Right kidney (tissue), 1 donor: ENCODE measurements at regions not wholly inside any gene's neighbourhood (a gene's known extent, or its start where the extent isn't known, plus 50 kb on each side); places are given as distances from the start of the nearest gene placed in this dataset.

Experiments used
- DNase-seq: peaks from one replicate; pipeline ENCODE4 v3.0.0-alpha.2; 2016

DNA sequence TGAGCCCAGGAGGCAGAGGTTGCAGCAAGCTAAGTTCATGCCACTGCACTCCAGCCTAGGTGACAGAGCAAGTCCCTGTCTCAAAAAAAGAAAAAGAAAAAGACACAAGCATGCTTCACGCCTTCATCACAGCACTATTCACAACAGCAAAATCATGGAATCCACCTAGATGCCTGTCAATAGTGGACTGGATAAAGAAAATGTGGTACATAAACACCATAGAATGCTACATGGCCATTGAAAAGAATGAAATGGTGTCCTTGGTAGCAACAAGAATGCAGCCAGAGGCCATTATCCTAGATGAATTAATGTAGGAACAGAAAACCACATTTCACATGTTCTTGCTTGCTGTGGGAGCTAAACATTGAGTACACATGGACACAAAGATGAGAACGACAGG, 392.6 kb downstream of the EIPR1 start:
- DNase-seq = no peak

DNA sequence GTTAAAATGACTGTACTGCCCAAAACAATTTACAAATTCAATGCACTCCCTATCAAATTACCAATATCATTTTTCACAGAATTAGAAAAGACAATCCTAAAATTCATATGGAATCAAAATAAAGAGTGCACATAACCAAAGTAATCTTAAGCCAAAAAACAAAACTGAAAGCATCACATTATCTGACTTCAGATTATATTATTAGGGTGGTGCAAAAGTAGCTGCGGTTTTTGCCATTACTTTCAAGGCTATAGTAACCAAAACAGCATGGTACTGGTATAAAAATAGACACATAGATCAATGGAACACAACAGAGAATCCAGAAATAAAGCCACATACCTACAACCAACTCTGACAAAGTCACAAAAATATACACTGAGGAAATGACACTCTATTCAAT, 396.6 kb downstream of the EIPR1 start:
- DNase-seq = no peak

DNA sequence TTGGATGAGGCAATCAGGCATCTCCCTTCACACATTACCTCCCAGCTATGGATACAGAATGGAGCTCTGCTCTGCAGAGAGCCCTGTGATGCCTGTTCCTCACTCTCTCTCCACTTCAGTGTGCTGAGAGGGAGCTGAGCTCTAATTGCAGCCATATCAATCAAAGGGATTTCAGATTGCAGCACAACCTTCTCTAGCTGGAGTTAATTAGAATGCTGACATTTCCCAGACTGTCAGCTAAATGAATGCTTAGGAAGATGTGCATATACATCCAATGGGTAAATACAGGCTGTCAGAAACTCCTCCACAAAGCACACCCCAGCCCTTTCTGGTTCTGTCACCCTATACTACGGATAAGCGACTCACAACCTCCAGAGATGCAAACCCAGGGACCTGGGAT, 402.6 kb downstream of the EIPR1 start:
- no peak for DNase-seq

DNA sequence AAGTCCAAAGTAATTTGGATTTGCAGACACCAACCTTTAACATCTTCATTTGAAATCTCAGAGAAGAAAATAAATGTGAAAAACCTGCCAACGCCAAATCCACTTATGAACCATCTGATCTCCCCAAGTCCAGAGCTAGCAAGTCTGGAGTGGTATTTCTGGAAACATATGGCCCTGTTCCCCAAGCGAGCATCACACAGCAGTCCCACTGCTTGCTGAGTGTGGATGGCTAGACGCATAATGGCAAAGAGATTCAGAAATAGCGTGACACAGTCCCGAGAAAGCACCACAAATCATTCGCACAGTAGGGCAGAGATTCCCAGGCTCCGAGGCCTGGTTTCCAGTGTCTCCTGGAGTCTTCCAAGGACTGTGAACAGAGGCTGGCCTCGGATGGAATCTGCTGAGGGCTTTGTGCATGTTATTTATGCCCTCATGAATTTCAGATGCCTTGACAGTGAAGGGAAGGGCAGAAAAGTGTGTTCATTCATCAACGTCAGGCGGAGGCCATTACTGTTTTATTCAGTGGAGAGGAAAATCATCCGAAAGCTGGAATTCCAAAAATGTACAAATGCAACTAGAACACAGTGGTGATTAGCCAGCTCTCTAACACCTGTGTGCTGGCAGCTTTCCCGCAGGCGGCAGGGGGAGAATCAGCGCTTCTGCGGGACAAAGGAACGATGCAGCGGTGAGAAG, 417.0 kb downstream of the EIPR1 start:
- DNase-seq = peak; percentile 19

DNA sequence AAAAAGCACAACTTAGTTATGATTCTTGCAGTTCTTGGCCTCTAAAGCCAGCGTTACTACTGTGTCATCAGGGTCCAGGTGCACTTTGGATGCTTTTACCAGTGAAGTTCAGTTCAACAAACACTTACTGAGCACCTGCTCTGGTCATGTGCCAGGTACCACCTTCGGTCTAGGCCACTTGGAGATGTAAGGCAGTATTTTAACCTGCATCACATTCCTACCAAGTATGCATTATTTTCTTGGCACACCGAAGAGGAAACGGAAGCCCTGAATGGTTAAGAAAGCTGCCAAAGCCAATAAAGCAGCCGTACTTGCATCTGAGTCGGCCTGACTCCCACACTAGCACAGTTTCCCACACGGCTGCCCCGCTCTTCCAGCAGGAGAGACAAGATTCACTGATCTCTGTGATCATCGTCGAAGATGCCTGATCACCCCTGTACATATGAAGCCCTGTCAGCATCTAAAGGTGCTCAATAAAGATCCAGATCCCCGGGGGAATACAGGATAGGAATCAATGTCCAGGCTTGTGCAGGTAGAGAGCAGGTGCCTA, 427.1 kb downstream of the EIPR1 start:
- no peak for DNase-seq

DNA sequence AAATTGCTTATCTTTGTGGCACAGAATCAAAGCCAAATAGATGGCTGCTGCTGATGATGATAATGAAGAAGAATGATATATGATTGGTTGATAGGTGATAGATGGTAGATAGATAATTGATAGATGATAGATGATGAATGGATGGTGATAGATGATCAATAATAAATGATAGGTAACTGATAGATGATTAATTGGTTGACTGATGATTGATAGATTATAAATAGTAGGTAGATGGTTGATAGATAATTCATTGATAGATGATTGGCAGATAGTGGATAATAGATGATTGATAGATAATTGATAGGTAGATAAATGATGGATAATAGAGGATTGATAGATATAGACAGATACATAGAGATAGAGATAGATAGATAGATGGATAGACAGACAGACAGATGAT, 430.2 kb downstream of the EIPR1 start:
- no peak for DNase-seq

DNA sequence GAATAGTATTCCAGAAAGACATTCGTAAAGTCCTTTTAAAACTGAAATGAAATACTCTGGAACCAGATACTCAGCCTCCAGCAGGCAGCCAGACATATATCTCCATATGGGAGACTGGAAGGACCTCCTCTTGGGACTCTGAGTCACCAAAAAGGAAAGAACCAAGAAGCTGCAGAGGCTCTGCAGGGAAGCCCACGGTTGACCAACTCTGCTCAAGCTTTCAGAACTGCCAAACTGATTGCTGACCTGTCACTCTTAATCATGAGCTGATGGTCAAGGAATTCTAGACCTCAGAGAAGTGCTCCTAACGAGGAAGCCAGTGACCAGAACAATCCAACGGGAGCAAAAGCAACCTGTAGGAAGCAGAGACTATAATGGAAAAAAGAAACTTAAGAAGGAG, 434.7 kb downstream of the EIPR1 start:
- DNase-seq = no peak

DNA sequence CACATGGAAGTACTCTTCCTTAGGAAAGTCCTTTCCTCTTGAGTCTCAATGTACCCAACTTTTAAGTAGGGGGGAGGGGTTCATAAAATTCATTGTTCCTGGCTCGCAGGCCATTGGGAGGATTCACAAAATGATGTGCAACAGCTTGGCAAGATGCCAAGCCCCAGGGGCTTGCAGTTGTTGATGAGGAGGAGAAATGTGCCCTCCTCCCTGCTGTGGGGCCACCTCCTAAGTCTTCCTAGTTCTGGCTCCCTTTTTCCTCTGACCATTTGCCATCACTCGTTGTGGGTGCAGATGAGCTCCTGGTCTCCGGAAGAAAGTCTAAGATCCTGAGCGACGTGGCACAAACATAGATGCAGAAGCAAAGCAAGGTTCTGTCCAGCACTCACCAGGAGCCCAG, 435.4 kb downstream of the EIPR1 start:
- DNase-seq = no peak

DNA sequence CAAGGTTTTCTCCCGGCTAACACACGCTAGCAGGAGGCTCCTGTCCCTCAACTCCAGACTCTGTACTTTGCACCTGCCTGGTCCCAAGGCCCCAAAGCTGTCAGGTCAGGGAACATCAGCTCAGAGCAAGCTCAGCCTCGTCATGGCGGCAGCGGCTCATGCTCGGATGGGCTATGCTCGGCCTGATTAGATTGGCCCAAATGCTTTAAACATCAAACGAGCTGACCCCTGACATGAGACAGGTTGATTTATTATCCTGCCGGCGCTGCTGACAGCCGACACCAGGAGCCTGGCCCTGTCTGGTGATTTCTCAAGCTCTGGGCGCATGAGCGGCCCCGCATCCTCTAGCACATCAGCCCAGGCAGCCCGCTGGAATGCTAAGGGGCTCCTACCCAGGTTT, 436.4 kb downstream of the EIPR1 start:
- peak; percentile 37 for DNase-seq

DNA sequence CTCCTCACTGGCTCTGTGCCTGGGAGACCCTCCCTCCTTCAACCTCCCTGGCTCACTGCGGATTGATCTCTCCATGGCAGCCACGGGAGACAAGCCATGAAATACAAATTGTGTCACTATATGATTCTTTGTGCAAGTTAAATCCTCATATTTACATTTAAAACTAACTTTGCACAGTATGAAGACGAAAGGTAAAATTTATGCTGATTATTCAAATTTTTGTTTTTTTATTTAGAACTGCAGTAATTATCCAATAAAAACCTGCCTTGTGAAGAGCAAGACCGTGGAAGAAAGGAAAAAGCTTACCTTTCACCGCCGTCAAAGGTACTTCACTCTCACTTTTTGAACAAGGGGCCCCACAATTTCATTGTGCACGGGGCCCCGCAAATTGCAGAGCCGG, 436.9 kb downstream of the EIPR1 start:
- DNase-seq = no peak

DNA sequence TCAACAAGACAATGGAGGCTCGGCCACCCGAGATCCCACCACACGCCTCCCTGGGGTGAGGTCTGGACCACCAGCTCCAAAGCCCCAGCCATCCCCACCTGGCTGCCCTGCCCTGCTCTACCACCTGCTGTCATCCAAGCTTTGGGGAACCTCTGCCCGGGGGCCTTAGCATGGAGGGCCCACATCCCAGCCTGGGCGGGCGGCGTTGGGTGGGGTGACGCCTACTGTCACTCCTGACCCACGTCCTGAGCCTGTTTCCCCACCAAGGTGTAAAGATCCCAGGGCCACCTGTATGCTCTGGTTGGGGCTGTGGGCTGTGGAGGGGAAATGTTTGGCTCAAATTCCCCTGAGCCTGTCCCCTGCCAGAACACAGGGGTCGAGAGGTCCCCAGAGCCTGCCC, 437.6 kb downstream of the EIPR1 start:
- no peak for DNase-seq

DNA sequence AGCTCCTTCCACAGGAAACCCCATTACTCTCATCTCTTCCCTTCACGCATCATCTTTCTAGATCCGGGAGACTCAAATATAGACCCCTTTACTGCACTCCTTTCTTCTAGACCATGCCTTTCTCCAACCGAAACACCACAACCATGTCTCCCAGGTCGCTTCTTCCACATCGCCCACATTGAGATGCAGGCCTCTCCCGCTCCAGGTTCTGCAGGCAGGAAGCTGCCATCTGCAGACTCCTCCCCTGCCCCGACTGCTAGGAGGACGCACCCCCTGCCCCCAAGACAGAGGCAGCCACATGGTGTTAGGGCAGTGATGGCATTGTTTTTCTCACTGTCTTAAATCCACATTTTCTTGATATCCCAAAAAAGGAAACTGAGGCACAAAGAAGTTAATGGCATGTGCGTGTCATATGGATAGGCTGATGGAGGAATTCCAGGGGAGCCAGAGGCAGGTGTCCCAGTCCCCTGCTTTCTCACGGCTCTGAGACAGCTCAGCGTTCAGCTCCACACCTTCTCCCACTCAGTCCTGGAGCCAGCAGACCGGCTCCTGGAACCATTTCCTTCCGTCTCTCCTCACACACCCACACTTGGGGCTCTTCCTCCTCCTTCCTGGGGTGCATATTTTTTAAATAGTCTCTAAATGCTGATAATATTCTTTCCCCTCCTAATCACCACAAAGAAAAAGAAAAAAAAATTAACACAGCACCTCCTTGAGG, 438.4 kb downstream of the EIPR1 start:
- DNase-seq = no peak

DNA sequence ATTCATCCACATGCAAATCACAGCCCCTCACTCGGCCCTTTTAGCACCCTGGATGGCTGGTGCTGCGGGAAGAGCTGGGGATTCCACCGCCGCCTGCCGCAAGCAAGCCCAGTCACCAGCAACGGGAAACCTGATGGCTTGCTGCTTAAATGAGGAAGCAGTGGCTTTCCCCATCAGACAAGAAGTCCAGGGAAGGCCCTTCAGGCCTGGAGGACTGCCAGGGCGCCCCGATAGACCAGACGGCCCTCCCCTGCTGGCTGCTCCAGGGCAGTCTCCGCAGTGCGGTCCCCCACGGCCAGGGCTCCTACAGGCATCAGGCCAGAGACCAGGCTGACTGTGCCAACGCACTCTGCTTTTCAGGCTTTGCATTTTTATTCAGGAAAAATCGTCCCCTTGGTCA, 439.1 kb downstream of the EIPR1 start:
- no peak for DNase-seq

DNA sequence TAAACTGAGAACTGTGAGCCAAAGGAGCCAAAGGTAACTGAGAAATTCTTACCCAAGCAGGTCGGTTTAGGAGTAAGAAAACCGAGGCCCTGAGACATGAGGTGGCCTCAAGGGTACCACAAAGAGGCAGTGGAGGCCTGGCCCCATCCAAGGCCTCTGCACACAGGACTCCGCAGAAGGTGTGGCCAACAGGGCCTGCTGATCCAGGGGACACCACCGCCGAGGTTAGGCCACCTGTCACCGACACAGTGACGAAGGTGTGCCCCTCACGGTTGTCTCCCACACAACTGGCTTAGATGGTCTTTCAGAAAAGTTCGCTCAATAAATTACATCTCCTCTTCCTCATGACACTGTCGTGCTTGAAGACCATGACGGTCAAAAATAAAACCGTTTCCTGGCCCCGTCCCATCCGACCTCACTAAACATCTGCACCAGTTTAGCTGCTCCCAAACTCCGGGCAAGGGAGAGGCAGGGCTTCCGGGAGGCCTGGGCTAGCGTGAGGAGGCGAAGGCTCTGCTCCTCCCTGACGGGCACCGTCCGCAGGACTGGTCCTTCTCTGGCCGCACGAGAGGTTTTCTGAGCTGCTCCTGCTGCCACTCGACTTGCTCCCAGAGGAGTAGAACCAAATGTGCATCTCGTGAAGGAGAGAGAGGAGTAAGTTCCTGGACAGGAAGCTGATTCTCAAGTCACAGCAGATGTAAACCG, 442.0 kb downstream of the EIPR1 start:
- no peak for DNase-seq

DNA sequence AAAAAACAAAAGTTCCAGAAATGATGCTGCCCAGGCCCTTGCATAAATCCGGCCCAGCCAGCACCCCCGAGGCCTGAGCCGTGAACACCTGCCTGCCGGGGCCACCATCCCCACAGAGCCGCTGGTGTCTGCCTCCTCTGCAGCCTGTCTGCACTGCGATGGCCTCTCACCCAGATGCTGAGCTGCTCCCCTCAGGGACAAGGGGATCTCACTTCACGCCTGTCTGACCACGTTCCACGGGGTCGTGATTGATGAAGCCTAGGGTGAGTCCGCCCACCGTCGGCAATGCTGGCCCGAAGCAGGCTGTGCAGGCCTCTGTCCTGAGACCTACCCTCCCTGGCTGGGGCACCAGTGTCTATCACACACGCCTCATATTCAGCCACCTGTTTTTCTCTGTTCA, 444.2 kb downstream of the EIPR1 start:
- DNase-seq = peak; percentile 36

DNA sequence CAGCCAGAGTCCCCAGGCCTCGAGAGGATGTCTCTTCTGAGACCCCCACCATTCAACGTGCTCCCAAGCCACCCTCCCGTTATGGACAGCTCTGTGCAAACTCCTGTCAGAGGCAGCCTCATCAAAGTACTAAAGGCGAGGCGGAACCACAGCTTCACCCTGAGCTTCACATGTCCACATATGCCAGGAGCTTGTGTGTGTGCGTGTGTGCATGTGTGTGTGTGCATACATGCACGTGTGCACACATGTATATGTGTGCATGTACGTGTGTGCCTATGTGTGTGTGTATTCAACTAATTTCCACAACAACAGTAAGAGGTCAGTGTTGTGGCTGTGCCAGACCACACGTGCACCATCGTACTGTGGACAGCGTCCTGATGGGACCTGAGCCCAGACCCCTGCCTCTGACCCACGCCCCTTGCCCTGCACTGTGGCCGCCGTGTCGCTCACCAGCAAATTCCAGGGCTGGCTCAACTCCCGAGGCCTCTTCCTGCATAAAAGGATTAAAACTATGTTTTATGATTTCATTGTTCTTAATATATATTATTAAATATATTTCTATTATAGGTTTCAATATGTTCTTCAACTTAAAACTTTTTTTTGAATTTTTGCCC, 444.8 kb downstream of the EIPR1 start:
- no peak for DNase-seq

DNA sequence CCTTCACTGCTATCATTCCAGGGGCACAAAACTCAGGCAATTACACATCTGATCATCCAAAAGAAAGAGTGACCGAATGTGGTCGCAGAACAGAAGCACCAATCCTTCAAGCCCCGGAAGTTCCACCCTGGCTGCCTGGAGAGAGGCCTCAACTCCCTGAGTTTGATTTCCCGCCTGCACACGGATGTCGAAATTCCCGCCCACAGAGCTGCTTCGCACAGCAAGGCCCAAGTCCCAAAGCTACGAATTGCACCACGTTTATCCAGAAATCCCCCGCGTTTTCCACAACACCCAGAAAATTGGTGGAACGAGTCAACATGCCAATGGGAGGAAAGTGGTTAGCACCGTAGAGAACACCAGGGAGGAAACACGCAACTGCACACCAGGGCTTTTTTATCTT, 445.4 kb downstream of the EIPR1 start:
- DNase-seq = no peak

DNA sequence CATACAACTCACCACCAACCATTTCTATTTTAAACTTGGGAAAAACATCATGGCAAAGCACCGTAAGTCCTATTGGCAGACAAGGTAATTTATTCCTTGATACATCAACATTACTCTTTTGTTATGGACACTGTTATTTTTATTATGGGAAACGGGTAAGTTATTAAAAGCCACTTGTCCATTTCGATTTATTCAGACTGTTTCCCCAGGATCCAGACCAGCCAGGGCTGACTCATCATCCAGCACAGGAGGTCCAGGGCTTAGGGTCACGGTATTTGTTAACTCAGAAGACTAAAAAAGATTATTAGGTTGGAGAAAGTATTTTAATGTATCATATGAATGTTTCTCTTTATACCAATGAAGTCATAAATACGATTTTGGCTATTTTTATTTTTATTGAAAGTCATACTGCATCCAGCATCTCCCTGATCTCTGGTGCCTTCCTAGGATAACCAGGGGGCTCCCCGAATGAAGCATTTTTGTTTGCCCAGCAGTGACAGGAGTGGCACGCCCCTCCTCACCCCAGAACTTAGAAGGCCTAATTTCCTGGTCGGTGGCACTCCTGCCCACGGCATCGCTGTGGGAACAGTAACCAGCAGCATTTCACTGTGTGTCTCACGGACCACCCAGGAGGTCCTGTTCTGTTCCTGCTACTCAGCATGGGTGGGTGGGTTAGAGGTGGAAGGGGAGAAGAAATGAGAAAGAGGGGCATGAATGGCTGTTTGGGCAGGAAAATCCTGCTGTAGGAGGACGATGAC, 446.1 kb downstream of the EIPR1 start:
- no peak for DNase-seq

DNA sequence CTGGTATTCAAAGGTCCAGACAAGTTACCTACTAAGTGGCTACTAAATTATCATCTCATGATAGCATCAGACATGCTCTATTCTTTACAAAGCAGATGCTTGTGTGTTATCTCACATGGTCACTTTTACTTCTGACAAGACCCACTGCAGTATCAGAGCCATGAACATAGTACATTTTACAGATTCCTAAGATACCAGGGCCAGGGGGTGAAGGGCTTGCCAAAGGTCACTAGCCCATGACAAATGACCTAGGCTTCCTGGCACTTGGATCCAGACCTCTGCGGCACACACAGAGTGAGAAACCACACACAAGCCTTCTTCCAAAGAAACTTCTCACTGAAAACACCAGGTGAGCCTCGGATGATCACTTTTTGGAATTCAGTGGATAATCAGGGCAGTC, 446.8 kb downstream of the EIPR1 start:
- no peak for DNase-seq

DNA sequence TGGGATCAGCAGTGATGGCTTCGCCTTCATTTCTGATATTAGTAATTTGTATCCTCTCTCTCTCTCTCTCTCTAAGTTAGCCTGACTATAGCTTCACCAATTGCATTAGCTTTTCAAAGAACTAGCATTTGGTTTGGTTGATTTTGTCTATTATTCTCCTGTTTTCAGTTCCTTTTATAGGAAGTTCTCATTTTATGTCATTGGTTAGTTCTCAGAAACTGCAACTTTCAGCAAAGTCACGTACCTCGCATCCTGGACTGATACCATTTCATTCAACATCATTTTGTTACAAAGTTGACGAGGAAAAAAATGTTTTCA, 450.8 kb downstream of the EIPR1 start:
- DNase-seq = no peak

DNA sequence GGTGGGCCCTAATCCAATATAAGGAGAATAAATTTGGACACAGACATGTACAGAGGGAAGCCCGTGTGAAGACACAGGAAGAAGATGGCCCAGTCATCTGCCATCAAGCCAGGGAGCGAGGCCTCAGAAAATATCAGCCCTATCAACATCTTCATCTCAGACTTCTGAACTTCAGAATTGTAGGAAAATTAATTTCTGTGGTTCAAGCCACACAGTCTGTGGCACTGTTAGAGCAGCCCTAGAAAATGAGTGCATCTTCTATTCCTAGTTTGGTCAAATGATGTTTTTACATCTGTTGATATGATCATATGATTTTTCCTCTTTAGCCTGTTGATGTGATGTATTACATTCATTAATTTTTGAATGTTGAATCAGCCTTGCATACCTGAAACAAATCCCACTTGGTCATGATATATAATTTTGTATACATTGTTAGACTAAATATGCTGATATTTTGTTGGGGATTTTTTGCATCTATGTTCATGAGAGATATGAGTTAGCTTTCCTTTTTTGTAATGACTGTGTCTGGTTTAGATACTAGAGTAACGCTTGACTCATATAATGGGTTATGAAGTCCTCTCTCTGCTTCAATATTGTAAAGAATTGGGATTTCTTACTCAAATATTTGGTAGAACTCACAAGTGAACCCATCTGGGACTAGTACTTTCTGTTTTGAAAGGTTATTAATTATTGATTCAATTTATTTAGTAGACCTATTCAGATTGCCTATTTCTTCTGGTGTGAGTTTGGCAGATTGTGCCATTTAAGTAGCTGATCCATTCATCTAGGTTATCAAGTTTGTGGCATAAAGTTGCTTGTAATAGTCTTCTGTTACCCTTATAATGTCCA, 451.4 kb downstream of the EIPR1 start:
- no peak for DNase-seq
